ENCODE measurements at regions not wholly inside any gene's neighbourhood (a gene's known extent, or its start where the extent isn't known, plus 50 kb on each side); places are given as distances from the start of the nearest gene placed in this dataset.

GRCh38 chr1:221376286-221376685, 365.6 kb downstream of the DUSP10 start:
- H3K27ac ChIP-seq, result no peak overlapping the region
- no peak for DNase-seq
- no peak overlapping the region for H3K4me3 ChIP-seq
- peaks cover 3% of the 10 kb centered on the region for H3K4me1 ChIP-seq (ENCODE audit: insufficient read depth)
- in situ Hi-C loops (cut with MboI), result no loop called here
- no peaks in the 10 kb centered on the region for H4K20me1 ChIP-seq (ENCODE audit: insufficient read depth)
- H3K9me3 ChIP-seq (ENCODE audit: low read depth), result no peaks in the 10 kb centered on the region
- no peaks in the 10 kb centered on the region for H3K79me2 ChIP-seq (ENCODE audit: insufficient read depth)
- H3F3A ChIP-seq (ENCODE audit: insufficient read depth), result peaks cover 6% of the 10 kb centered on the region
- H3K4me2 ChIP-seq (ENCODE audit: unreplicated experiment), result no peak overlapping the region
- H2AFZ ChIP-seq, result no peak overlapping the region
- TF ChIP-seq EZH2phosphoT487 (IDR thresholded peaks at IDR 0.05; ENCODE audit: insufficient read depth, low read depth) (no peak), EZH2 (IDR thresholded peaks at IDR 0.05; ENCODE audit: insufficient read depth, poor library complexity, severe bottlenecking) (no peak)
- H3K36me3 ChIP-seq (ENCODE audit: low read depth), result no peaks in the 10 kb centered on the region
- 52 to 60% methylated on average over 5 of the region's 5 CpGs for WGBS, 2 experiments (ENCODE audit: low coverage in 1 of 2, low lambda C conversion rate in 2 of 2, missing lambda C conversion rate in 2 of 2)
- no peaks in the 10 kb centered on the region for H3K27me3 ChIP-seq (replicated peaks; ENCODE audit: insufficient read depth)
- no peak overlapping the region for H3K9ac ChIP-seq
- no peaks in the 10 kb centered on the region; the same call in 1 of the 2 replicates for H3K9me2 ChIP-seq (ENCODE audit: insufficient read depth)

DNA sequence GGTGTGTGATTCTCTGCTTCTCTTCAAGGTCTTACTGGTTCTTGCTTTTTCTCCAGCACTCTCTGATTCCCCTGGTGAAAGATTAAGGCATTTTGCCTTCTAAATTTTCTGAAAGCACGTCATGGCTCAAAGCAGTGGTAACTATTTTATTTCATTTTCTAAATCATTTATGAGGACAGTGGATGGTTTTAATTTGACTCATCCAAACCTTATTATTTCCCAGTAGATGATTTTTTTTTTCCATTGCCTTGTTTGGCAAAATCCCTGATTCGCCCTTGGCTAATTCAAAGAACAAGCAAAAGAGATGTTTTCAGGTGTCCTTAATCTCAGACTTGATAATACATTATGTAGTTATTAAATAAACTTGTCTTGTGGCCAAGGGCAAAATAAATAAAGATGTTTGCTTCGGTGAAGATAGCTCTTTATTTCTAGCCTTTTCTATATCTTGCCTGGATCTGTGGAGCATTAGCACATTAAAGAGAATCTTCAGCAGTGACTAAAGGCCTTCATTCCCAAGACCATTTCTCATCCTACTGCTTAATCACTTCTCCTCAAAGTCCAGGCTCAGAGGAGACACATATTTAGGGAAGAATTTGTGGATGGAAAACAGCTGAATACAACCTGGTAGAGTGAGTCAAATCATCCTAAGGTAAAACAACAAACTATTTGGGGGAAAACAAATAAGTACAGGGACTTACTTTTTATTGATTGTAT, 359.8 kb downstream of the DUSP10 start:
- peak overlapping the region; percentile 44 for H3K9ac ChIP-seq
- H3K27me3 ChIP-seq (replicated peaks; ENCODE audit: insufficient read depth), result no peaks in the 10 kb centered on the region
- no peak for TF ChIP-seq EZH2 (IDR thresholded peaks at IDR 0.05; ENCODE audit: insufficient read depth, poor library complexity, severe bottlenecking)
- no peak for TF ChIP-seq EZH2phosphoT487 (IDR thresholded peaks at IDR 0.05; ENCODE audit: insufficient read depth, low read depth)
- no peaks in the 10 kb centered on the region for H3K9me3 ChIP-seq (ENCODE audit: low read depth)
- H4K20me1 ChIP-seq (ENCODE audit: insufficient read depth), result no peaks in the 10 kb centered on the region
- H3K4me3 ChIP-seq, result peak overlapping the region; percentile 23
- peaks cover 22% of the 10 kb centered on the region for H3F3A ChIP-seq (ENCODE audit: insufficient read depth)
- no peaks in the 10 kb centered on the region for H3K79me2 ChIP-seq (ENCODE audit: insufficient read depth)
- H3K4me2 ChIP-seq (ENCODE audit: unreplicated experiment), result peak overlapping the region; percentile 75
- 1 to 4% methylated on average over 3 of the region's 3 CpGs for WGBS, 2 experiments (ENCODE audit: low coverage in 1 of 2, low lambda C conversion rate in 2 of 2, missing lambda C conversion rate in 2 of 2)
- peak overlapping the region; percentile 43 for H2AFZ ChIP-seq
- no peaks in the 10 kb centered on the region for H3K9me2 ChIP-seq (ENCODE audit: insufficient read depth)
- in situ Hi-C loops (cut with MboI), result no loop called here
- DNase-seq, result peak; percentile 89
- H3K27ac ChIP-seq, result peak overlapping the region; percentile 76
- no peaks in the 10 kb centered on the region for H3K36me3 ChIP-seq (ENCODE audit: low read depth)
- peaks cover 17% of the 10 kb centered on the region for H3K4me1 ChIP-seq (ENCODE audit: insufficient read depth)

DNA sequence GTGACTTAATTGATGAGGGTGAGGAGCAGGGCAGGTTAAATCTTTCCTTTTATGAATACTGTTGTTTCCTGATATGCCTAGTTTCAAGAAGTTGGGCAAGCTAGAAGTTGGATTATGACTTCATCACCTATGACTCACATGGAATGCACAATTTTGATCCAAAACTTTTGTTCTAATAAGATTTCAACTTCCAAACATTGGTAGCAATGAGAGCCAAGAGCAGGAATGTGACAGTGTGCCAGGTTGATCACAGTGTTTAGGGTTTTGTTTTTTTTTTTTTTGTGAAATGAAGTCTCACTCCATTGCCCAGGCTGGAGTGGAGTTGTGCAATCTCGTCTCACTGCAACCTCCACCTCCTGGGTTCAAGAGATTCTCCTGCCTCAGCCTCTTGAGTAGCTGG, 349.4 kb downstream of the DUSP10 start:
- H3F3A ChIP-seq (ENCODE audit: insufficient read depth), result peaks cover 24% of the 10 kb centered on the region
- WGBS, 2 experiments (ENCODE audit: low coverage in 1 of 2, low lambda C conversion rate in 2 of 2, missing lambda C conversion rate in 2 of 2), result 0 to 20% methylated on average over 1 of the region's 1 CpG
- H3K4me2 ChIP-seq (ENCODE audit: unreplicated experiment), result peak overlapping the region; percentile 28
- no peak overlapping the region for H2AFZ ChIP-seq
- peaks cover 23% of the 10 kb centered on the region for H3K4me1 ChIP-seq (ENCODE audit: insufficient read depth)
- no peak for TF ChIP-seq EZH2 (IDR thresholded peaks at IDR 0.05; ENCODE audit: insufficient read depth, poor library complexity, severe bottlenecking)
- TF ChIP-seq EZH2phosphoT487 (IDR thresholded peaks at IDR 0.05; ENCODE audit: insufficient read depth, low read depth), result no peak
- H3K9me3 ChIP-seq (ENCODE audit: low read depth), result no peaks in the 10 kb centered on the region
- H3K36me3 ChIP-seq (ENCODE audit: low read depth), result no peaks in the 10 kb centered on the region
- in situ Hi-C loops (cut with MboI), result no loop called here
- no peaks in the 10 kb centered on the region for H3K9me2 ChIP-seq (ENCODE audit: insufficient read depth)
- H4K20me1 ChIP-seq (ENCODE audit: insufficient read depth), result no peaks in the 10 kb centered on the region
- H3K9ac ChIP-seq, result no peak overlapping the region
- peak; percentile 92 for DNase-seq
- H3K27ac ChIP-seq, result peak overlapping the region; percentile 27
- no peaks in the 10 kb centered on the region for H3K79me2 ChIP-seq (ENCODE audit: insufficient read depth)
- no peaks in the 10 kb centered on the region for H3K27me3 ChIP-seq (replicated peaks; ENCODE audit: insufficient read depth)
- no peak overlapping the region for H3K4me3 ChIP-seq

DNA sequence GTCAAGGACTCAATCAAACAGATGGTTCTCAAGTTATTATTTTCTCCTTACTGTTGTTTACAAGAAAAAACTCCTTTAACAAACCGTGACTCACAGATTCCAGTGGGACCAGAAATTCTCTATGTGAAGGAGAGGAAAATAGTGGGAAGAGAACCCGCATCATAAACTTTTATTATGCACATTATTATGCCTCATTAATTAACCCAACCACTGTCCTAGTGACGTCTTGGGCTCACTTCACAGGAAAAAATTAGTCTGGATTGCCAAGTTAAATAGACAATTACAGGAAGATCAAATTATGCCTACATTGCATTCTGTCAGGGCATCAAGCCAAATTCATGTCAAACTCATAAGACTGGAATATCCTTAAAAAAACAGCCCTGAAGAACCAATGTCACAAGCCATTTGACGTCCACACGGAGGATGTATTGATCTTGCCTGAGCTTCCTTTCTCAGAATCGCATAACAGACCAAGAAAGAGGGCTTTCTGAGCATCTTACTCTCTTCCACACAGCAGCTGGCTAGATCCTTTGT, 347.8 kb downstream of the DUSP10 start:
- H3K27ac ChIP-seq, result no peak overlapping the region
- no peaks in the 10 kb centered on the region for H3K36me3 ChIP-seq (ENCODE audit: low read depth)
- DNase-seq, result peak; percentile 81
- no peak overlapping the region for H3K9ac ChIP-seq
- no peak overlapping the region for H3K4me3 ChIP-seq
- peak overlapping the region; percentile 44 for H3K4me2 ChIP-seq (ENCODE audit: unreplicated experiment)
- no peaks in the 10 kb centered on the region for H3K9me2 ChIP-seq (ENCODE audit: insufficient read depth)
- TF ChIP-seq EZH2 (IDR thresholded peaks at IDR 0.05; ENCODE audit: insufficient read depth, poor library complexity, severe bottlenecking) (no peak), EZH2phosphoT487 (IDR thresholded peaks at IDR 0.05; ENCODE audit: insufficient read depth, low read depth) (no peak)
- H3K27me3 ChIP-seq (replicated peaks; ENCODE audit: insufficient read depth), result no peaks in the 10 kb centered on the region
- peaks cover 23% of the 10 kb centered on the region for H3K4me1 ChIP-seq (ENCODE audit: insufficient read depth)
- H2AFZ ChIP-seq, result no peak overlapping the region
- H3F3A ChIP-seq (ENCODE audit: insufficient read depth), result peaks cover 24% of the 10 kb centered on the region
- H3K9me3 ChIP-seq (ENCODE audit: low read depth), result no peaks in the 10 kb centered on the region
- H4K20me1 ChIP-seq (ENCODE audit: insufficient read depth), result no peaks in the 10 kb centered on the region
- 15 to 18% methylated on average over 6 of the region's 6 CpGs for WGBS, 2 experiments (ENCODE audit: low coverage in 1 of 2, low lambda C conversion rate in 2 of 2, missing lambda C conversion rate in 2 of 2)
- H3K79me2 ChIP-seq (ENCODE audit: insufficient read depth), result no peaks in the 10 kb centered on the region
- in situ Hi-C loops (cut with MboI), result no loop called here
